HCT116 (cell line): ENCODE measurements at regions not wholly inside any gene's neighbourhood (a gene's known extent, or its start where the extent isn't known, plus 50 kb on each side); places are given as distances from the start of the nearest gene placed in this dataset.

Experiments
- ATAC-seq: fragments of 200-7000 bp; cut with Tn5 transposase; 2 replicates; pipeline ENCODE4 v1.9.1; 2020; ENCODE audit warnings: mild to moderate bottlenecking, moderate library complexity
- BruUV-seq: library from RNA; stranded (reverse); fragments of 400-500 nt; replicated peaks from 2 replicates; lab custom pipeline; 2021; lab: Mats Ljungman, UMichigan
- CTCF ChIA-PET: fragments of 300-600 bp; sonication (Branson Sonifier 250); formaldehyde crosslinking; loops from one replicate; lab custom pipeline; 2021; ENCODE audit warnings: antibody characterized with exemption; lab: Charles Lee
- POLR2A ChIA-PET: fragments of 300-600, 350-600 bp; sonication (Branson Sonifier 250); formaldehyde crosslinking; loops from one replicate; lab custom pipeline; 2021; ENCODE audit warnings: antibody characterized with exemption; lab: Charles Lee
- RAD21 ChIA-PET, 2 experiments: fragments of 300-600 bp; sonication (Branson Sonifier 250); formaldehyde crosslinking; loops; one replicate each; lab custom pipeline; 2023; ENCODE audit warnings: low total read pairs in 2 of 2; ENCODE audit not compliant: uncharacterized antibody in 2 of 2, unreplicated experiment in 2 of 2, low non-redundant PET in 1 of 2; lab: Charles Lee
- DNase-seq: peaks from one replicate; pipeline ENCODE4 v3.0.0-alpha.2; 2010; ENCODE audit warnings: low read depth, low spot score
- H2AFZ ChIP-seq: fragments of 200-600 bp; shearing (Covaris generic), sonication (generic); 2 replicates; pipeline ENCODE4 v1.6.1; 2017; ENCODE audit warnings: low read depth, mixed run types, mixed read lengths, antibody characterized with exemption, low read length; ENCODE audit not compliant: poor library complexity, severe bottlenecking
- H3K27ac ChIP-seq: 2 replicates; pipeline ENCODE4 v1.5.1; 2012; ENCODE audit warnings: low read depth, low read length
- H3K27me3 ChIP-seq: fragments of 200-600 bp; sonication (generic); 2 replicates; pipeline ENCODE4 v1.6.1; 2016; ENCODE audit warnings: mixed run types, low read length, mixed read lengths; ENCODE audit not compliant: insufficient read depth
- H3K36me3 ChIP-seq, 2 experiments: fragments of 200-500 bp in 1 of 2; fragments of 200-600 bp in 1 of 2; sonication (Bioruptor generic) in 1 of 2; sonication (generic) in 1 of 2; 2 replicates each; pipeline versions ENCODE4 v1.5.1 to v1.6.1; 2014 to 2016; ENCODE audit warnings: low read length in 2 of 2, inconsistent platforms in 1 of 2, mixed read lengths in 1 of 2, mixed run types in 1 of 2; ENCODE audit not compliant: insufficient read depth in 2 of 2, control insufficient read depth in 1 of 2
- H3K4me1 ChIP-seq, 2 experiments: fragments of 200-600 bp in 1 of 2; sonication (generic) in 1 of 2; 2 replicates each; pipeline versions ENCODE4 v1.5.1 to v1.6.1; 2012 to 2017; ENCODE audit warnings: low read length in 2 of 2, inconsistent platforms in 1 of 2, mild to moderate bottlenecking in 1 of 2, mixed read lengths in 1 of 2, mixed run types in 1 of 2, moderate library complexity in 1 of 2; ENCODE audit not compliant: insufficient read depth in 2 of 2, control insufficient read depth in 1 of 2
- H3K4me2 ChIP-seq: fragments of 200-600 bp; sonication (generic); 2 replicates; pipeline ENCODE4 v1.6.1; 2017; ENCODE audit warnings: mixed run types, low read length, mixed read lengths
- H3K4me3 ChIP-seq, 2 experiments: fragments of 200-600 bp in 1 of 2; sonication (generic) in 1 of 2; replicated peaks in 1 of 2; 2 replicates each; pipeline ENCODE4 v1.5.1; 2011 to 2016; ENCODE audit warnings: low read length in 2 of 2, control low read depth in 1 of 2, low read depth in 1 of 2, mild to moderate bottlenecking in 1 of 2, mixed read lengths in 1 of 2, mixed run types in 1 of 2
- H3K79me2 ChIP-seq: fragments of 200-600 bp; sonication (generic); 2 replicates; pipeline ENCODE4 v1.6.1; 2017; ENCODE audit warnings: mild to moderate bottlenecking, mixed run types, low read length, moderate library complexity, mixed read lengths; ENCODE audit not compliant: insufficient read depth
- H3K9ac ChIP-seq: fragments of 200-600 bp; sonication (generic); 2 replicates; pipeline ENCODE4 v1.6.1; 2016; ENCODE audit warnings: low read length, mixed read lengths
- H3K9me2 ChIP-seq: fragments of 200-600 bp; sonication (generic), shearing (Covaris generic); 2 replicates; pipeline ENCODE4 v1.6.1; 2017; ENCODE audit warnings: mixed run types, mild to moderate bottlenecking, moderate library complexity; ENCODE audit not compliant: insufficient read depth
- H3K9me3 ChIP-seq, 2 experiments: fragments of 200-500 bp in 1 of 2; fragments of 200-600 bp in 1 of 2; sonication (Bioruptor generic) in 1 of 2; sonication (generic) in 1 of 2; 2 replicates each; pipeline ENCODE4 v1.6.1; 2014 to 2017; ENCODE audit warnings: low read length in 2 of 2, mixed read lengths in 2 of 2, inconsistent platforms in 1 of 2, low read depth in 1 of 2, mild to moderate bottlenecking in 1 of 2, mixed run types in 1 of 2, moderate library complexity in 1 of 2; ENCODE audit not compliant: control insufficient read depth in 1 of 2, insufficient read depth in 1 of 2
- H4K20me1 ChIP-seq: fragments of 200-600 bp; sonication (generic), shearing (Covaris generic); 2 replicates; pipeline ENCODE4 v1.6.1; 2017; ENCODE audit warnings: mixed run types, mild to moderate bottlenecking, moderate library complexity; ENCODE audit not compliant: insufficient read depth
- CBX3 ChIP-seq: IDR thresholded peaks from 2 replicates; pipeline ENCODE4 v1.6.1; 2012; ENCODE audit warnings: low read depth
- CEBPB ChIP-seq: IDR thresholded peaks from 2 replicates; pipeline ENCODE4 v1.6.1; 2012; ENCODE audit warnings: low read depth
- EGR1 ChIP-seq: IDR thresholded peaks from 2 replicates; pipeline ENCODE4 v1.6.1; 2012; ENCODE audit warnings: low read depth
- ELF1 ChIP-seq: IDR thresholded peaks from 2 replicates; pipeline ENCODE4 v1.6.1; 2012; ENCODE audit warnings: low read depth, borderline replicate concordance
- EZH2phosphoT487 ChIP-seq: fragments of 200-600 bp; IDR thresholded peaks from 2 replicates; pipeline ENCODE4 v1.6.1; 2018; ENCODE audit warnings: antibody characterized with exemption, borderline replicate concordance
- JUND ChIP-seq: IDR thresholded peaks from 2 replicates; pipeline ENCODE4 v1.6.1; 2012
- RAD21 ChIP-seq: IDR thresholded peaks from 2 replicates; pipeline ENCODE4 v1.6.1; 2012; ENCODE audit warnings: low read depth, mild to moderate bottlenecking
- SIN3A ChIP-seq: IDR thresholded peaks from 2 replicates; pipeline ENCODE4 v1.6.1; 2012; ENCODE audit warnings: low read depth
- SRF ChIP-seq: IDR thresholded peaks from 2 replicates; pipeline ENCODE4 v1.6.1; 2012; ENCODE audit warnings: low read depth
- TCF7L2 ChIP-seq: IDR thresholded peaks from 2 replicates; pipeline ENCODE4 v1.7.0; 2011; ENCODE audit warnings: borderline replicate concordance, inconsistent platforms; ENCODE audit not compliant: insufficient read depth, insufficient read length; ENCODE audit errors: extremely low read depth
- YY1 ChIP-seq: IDR thresholded peaks from 2 replicates; pipeline ENCODE4 v1.6.1; 2011; ENCODE audit warnings: low read length, low read depth, moderate library complexity, mild to moderate bottlenecking; ENCODE audit not compliant: insufficient replicate concordance; ENCODE audit errors: extremely low read depth
- ZFX ChIP-seq: fragments of 450-650 bp; IDR thresholded peaks from 2 replicates; pipeline ENCODE4 v1.6.1; 2017
- intact Hi-C: fragments of 100-400 bp; cut with micrococcal nuclease; formaldehyde crosslinking; loops from 2 replicates; pipeline ENCODE4 v1.10.0; 2022
- TF ChIP-seq, protein P1 (sequence below): IDR thresholded peaks from 2 replicates; pipeline ENCODE4 v1.6.1; 2012; ENCODE audit warnings: low read depth
- TF ChIP-seq, protein P2 (sequence below): IDR thresholded peaks from 2 replicates; pipeline ENCODE4 v1.6.1; 2012
- TF ChIP-seq, protein P3 (sequence below), 3 experiments: fragments of 200-600 bp in 1 of 3; sonication (generic) in 1 of 3; IDR thresholded peaks in 2 of 3; conservative IDR thresholded peaks in 1 of 3; 2 replicates each; pipeline ENCODE4 v1.5.1; 2012 to 2017; ENCODE audit warnings: low read depth in 2 of 3, low read length in 2 of 3, antibody characterized with exemption in 1 of 3, borderline replicate concordance in 1 of 3, control low read depth in 1 of 3, mild to moderate bottlenecking in 1 of 3, mixed read lengths in 1 of 3, mixed run types in 1 of 3, moderate library complexity in 1 of 3; ENCODE audit not compliant: insufficient read depth in 1 of 3
- TF ChIP-seq, protein P4 (sequence below): IDR thresholded peaks from 2 replicates; pipeline ENCODE4 v1.6.1; 2011; ENCODE audit warnings: mild to moderate bottlenecking, low read length, moderate library complexity; ENCODE audit not compliant: insufficient replicate concordance; ENCODE audit errors: extremely low read depth

DNA sequence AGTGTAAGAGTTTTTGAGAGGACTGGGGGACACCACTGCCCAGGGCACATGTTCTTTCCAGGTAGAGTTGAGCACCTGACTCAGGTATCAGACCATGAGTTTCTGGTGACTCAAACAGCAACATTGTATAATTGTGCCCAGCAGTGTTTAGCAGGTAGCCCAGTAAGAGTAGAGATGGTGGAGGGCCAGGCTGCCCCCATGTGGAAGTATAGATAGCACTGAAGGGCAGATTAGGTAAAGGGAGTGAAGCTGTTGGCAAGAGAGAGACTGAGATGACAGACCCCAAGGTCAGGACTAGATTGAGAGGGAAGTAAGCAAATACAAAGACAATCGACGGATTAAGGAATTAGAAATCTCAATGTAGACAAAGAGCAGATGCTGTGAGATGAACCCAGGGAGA, 74.6 kb downstream of the TRIM42 start:
- BruUV-seq: no TSS peak
- no peaks in the 10 kb centered on the region for H3K4me1 ChIP-seq
- H2AFZ ChIP-seq: no peak overlapping the region
- no peaks in the 10 kb centered on the region for H3K36me3 ChIP-seq
- no peaks in the 10 kb centered on the region for H3K79me2 ChIP-seq
- ATAC-seq: no peak
- ChIA-PET CTCF (no interaction called here), RAD21 (no interaction called here), POLR2A (no interaction called here)
- TF ChIP-seq ELF1 (no peak), CBX3 (no peak), ZFX (no peak), EGR1 (no peak), JUND (no peak), YY1 (no peak), CEBPB (no peak), TCF7L2 (no peak), RAD21 (no peak), SRF (no peak), SIN3A (no peak), EZH2phosphoT487 (no peak)
- TF ChIP-seq, protein P1, sequence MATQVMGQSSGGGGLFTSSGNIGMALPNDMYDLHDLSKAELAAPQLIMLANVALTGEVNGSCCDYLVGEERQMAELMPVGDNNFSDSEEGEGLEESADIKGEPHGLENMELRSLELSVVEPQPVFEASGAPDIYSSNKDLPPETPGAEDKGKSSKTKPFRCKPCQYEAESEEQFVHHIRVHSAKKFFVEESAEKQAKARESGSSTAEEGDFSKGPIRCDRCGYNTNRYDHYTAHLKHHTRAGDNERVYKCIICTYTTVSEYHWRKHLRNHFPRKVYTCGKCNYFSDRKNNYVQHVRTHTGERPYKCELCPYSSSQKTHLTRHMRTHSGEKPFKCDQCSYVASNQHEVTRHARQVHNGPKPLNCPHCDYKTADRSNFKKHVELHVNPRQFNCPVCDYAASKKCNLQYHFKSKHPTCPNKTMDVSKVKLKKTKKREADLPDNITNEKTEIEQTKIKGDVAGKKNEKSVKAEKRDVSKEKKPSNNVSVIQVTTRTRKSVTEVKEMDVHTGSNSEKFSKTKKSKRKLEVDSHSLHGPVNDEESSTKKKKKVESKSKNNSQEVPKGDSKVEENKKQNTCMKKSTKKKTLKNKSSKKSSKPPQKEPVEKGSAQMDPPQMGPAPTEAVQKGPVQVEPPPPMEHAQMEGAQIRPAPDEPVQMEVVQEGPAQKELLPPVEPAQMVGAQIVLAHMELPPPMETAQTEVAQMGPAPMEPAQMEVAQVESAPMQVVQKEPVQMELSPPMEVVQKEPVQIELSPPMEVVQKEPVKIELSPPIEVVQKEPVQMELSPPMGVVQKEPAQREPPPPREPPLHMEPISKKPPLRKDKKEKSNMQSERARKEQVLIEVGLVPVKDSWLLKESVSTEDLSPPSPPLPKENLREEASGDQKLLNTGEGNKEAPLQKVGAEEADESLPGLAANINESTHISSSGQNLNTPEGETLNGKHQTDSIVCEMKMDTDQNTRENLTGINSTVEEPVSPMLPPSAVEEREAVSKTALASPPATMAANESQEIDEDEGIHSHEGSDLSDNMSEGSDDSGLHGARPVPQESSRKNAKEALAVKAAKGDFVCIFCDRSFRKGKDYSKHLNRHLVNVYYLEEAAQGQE: no peak
- TF ChIP-seq, protein P2, sequence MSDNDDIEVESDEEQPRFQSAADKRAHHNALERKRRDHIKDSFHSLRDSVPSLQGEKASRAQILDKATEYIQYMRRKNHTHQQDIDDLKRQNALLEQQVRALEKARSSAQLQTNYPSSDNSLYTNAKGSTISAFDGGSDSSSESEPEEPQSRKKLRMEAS: no peak
- TF ChIP-seq, protein P3, sequence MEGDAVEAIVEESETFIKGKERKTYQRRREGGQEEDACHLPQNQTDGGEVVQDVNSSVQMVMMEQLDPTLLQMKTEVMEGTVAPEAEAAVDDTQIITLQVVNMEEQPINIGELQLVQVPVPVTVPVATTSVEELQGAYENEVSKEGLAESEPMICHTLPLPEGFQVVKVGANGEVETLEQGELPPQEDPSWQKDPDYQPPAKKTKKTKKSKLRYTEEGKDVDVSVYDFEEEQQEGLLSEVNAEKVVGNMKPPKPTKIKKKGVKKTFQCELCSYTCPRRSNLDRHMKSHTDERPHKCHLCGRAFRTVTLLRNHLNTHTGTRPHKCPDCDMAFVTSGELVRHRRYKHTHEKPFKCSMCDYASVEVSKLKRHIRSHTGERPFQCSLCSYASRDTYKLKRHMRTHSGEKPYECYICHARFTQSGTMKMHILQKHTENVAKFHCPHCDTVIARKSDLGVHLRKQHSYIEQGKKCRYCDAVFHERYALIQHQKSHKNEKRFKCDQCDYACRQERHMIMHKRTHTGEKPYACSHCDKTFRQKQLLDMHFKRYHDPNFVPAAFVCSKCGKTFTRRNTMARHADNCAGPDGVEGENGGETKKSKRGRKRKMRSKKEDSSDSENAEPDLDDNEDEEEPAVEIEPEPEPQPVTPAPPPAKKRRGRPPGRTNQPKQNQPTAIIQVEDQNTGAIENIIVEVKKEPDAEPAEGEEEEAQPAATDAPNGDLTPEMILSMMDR (IDR thresholded peaks at IDR 0.05 in 2 of 3, conservative IDR thresholded peaks at IDR 0.05 in 1 of 3; ENCODE audit: borderline replicate concordance in 1 of 3, insufficient read depth in 1 of 3, low read depth in 2 of 3, low read length in 2 of 3): no peak
- TF ChIP-seq, protein P4, sequence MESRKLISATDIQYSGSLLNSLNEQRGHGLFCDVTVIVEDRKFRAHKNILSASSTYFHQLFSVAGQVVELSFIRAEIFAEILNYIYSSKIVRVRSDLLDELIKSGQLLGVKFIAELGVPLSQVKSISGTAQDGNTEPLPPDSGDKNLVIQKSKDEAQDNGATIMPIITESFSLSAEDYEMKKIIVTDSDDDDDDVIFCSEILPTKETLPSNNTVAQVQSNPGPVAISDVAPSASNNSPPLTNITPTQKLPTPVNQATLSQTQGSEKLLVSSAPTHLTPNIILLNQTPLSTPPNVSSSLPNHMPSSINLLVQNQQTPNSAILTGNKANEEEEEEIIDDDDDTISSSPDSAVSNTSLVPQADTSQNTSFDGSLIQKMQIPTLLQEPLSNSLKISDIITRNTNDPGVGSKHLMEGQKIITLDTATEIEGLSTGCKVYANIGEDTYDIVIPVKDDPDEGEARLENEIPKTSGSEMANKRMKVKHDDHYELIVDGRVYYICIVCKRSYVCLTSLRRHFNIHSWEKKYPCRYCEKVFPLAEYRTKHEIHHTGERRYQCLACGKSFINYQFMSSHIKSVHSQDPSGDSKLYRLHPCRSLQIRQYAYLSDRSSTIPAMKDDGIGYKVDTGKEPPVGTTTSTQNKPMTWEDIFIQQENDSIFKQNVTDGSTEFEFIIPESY: no peak
- H3K27me3 ChIP-seq: peaks cover 71% of the 10 kb centered on the region
- no peak overlapping the region for H3K27ac ChIP-seq
- no peak overlapping the region for H3K4me2 ChIP-seq
- no peak overlapping the region for H3K4me3 ChIP-seq
- H3K9ac ChIP-seq: no peak overlapping the region
- no peaks in the 10 kb centered on the region for H3K9me2 ChIP-seq
- no peaks in the 10 kb centered on the region for H3K9me3 ChIP-seq
- intact Hi-C loops: no loop called here
- DNase-seq: no peak
- H4K20me1 ChIP-seq: no peaks in the 10 kb centered on the region
